LNCaP clone FGC (cell line): ENCODE measurements at regions not wholly inside any gene's neighbourhood (a gene's known extent, or its start where the extent isn't known, plus 50 kb on each side); places are given as distances from the start of the nearest gene placed in this dataset.

Source experiments
- DNase-seq: peaks from one replicate; pipeline ENCODE4 v3.0.0-alpha.2; 2011; ENCODE audit warnings: low read depth
- H3K4me3 ChIP-seq: 2 replicates; pipeline ENCODE4 v1.5.1; 2011; ENCODE audit warnings: mild to moderate bottlenecking, low read depth, low read length, control low read depth
- CTCF ChIP-seq: IDR thresholded peaks from 2 replicates; pipeline ENCODE4 v1.5.1; 2012; ENCODE audit warnings: mild to moderate bottlenecking; ENCODE audit not compliant: control insufficient read depth, insufficient read depth; ENCODE audit errors: extremely low read depth

GRCh38 chr18:33898427-33898826 is 320.4 kb downstream of the ASXL3 start:
- H3K4me3 ChIP-seq: no peak overlapping the region
- TF ChIP-seq CTCF: no peak
- DNase-seq: no peak

GRCh38 chr18:33878213-33878612 is 300.2 kb downstream of the ASXL3 start:
- no peak for TF ChIP-seq CTCF
- no peak overlapping the region for H3K4me3 ChIP-seq
- no peak for DNase-seq

- DNase-seq: no peak
- no peak for TF ChIP-seq CTCF
- no peak overlapping the region for H3K4me3 ChIP-seq
Measured at GRCh38 chr18:33875029-33875565, 297.1 kb downstream of the ASXL3 start.

GRCh38 chr18:33873112-33873511 is 295.1 kb downstream of the ASXL3 start:
- no peak for TF ChIP-seq CTCF
- H3K4me3 ChIP-seq: no peak overlapping the region
- DNase-seq: no peak

- no peak for TF ChIP-seq CTCF
- H3K4me3 ChIP-seq: no peak overlapping the region
- no peak for DNase-seq
Measured at GRCh38 chr18:33871363-33872025, 293.5 kb downstream of the ASXL3 start.

- no peak for TF ChIP-seq CTCF
- no peak for DNase-seq
- no peak overlapping the region for H3K4me3 ChIP-seq
Measured at GRCh38 chr18:33870059-33870458, 292.0 kb downstream of the ASXL3 start.

GRCh38 chr18:33866386-33866785 is 288.4 kb downstream of the ASXL3 start:
- H3K4me3 ChIP-seq: no peak overlapping the region
- no peak for TF ChIP-seq CTCF
- DNase-seq: no peak
